ENCODE measurements at regions not wholly inside any gene's neighbourhood (a gene's known extent, or its start where the extent isn't known, plus 50 kb on each side); places are given as distances from the start of the nearest gene placed in this dataset.

- TF ChIP-seq, protein P1, sequence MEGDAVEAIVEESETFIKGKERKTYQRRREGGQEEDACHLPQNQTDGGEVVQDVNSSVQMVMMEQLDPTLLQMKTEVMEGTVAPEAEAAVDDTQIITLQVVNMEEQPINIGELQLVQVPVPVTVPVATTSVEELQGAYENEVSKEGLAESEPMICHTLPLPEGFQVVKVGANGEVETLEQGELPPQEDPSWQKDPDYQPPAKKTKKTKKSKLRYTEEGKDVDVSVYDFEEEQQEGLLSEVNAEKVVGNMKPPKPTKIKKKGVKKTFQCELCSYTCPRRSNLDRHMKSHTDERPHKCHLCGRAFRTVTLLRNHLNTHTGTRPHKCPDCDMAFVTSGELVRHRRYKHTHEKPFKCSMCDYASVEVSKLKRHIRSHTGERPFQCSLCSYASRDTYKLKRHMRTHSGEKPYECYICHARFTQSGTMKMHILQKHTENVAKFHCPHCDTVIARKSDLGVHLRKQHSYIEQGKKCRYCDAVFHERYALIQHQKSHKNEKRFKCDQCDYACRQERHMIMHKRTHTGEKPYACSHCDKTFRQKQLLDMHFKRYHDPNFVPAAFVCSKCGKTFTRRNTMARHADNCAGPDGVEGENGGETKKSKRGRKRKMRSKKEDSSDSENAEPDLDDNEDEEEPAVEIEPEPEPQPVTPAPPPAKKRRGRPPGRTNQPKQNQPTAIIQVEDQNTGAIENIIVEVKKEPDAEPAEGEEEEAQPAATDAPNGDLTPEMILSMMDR (IDR thresholded peaks at IDR 0.05; ENCODE audit: insufficient read depth, low read length), result no peak
- TF ChIP-seq GABPA (IDR thresholded peaks at IDR 0.05; ENCODE audit: low read depth) (no peak), POLR2AphosphoS5 (IDR thresholded peaks at IDR 0.05; ENCODE audit: low read depth) (no peak), REST (IDR thresholded peaks at IDR 0.05; ENCODE audit: insufficient replicate concordance, low read depth) (no peak), SPI1 (IDR thresholded peaks at IDR 0.05; ENCODE audit: borderline replicate concordance, low read depth) (no peak)
Measured at GRCh38 chr2:146267093-146267492, 1577.7 kb upstream of the ACVR2A start.

All from HL-60 (cell line).